Testis (tissue), 2 donors: ENCODE measurements at regions not wholly inside any gene's neighbourhood (a gene's known extent, or its start where the extent isn't known, plus 50 kb on each side); places are given as distances from the start of the nearest gene placed in this dataset.

ENCODE experiments used
- DNase-seq: peaks from one replicate; pipeline ENCODE4 v3.0.0-alpha.2; 2019
- H3K27ac ChIP-seq, 2 donors: fragments of 200-600 bp; sonication (generic); one replicate each; pipeline ENCODE4 v1.5.1; 2019
- H3K27me3 ChIP-seq: fragments of 200-600 bp; sonication (generic); one replicate; pipeline ENCODE4 v1.5.1; 2019
- H3K36me3 ChIP-seq: fragments of 200-600 bp; sonication (generic); one replicate; pipeline ENCODE4 v1.5.1; 2017; ENCODE audit warnings: low read depth; ENCODE audit errors: missing control alignments
- H3K4me1 ChIP-seq: fragments of 200-600 bp; sonication (generic); one replicate; pipeline ENCODE4 v1.5.1; 2019
- H3K4me3 ChIP-seq, 2 donors: fragments of 200-600 bp; sonication (generic); one replicate each; pipeline ENCODE4 v1.5.1; 2017 to 2019
- H3K9me3 ChIP-seq: fragments of 200-600 bp; sonication (generic); one replicate; pipeline ENCODE4 v1.5.1; 2017
- CTCF ChIP-seq, 3 experiments: fragments of 450-650 bp in 2 of 3; fragments of 200-600 bp in 1 of 3; sonication (generic) in 1 of 3; IDR thresholded peaks; one replicate each; pipeline ENCODE4 v1.5.1; 2016 to 2019; ENCODE audit warnings: antibody characterized with exemption in 3 of 3, mild to moderate bottlenecking in 2 of 3, moderate library complexity in 1 of 3
- POLR2A ChIP-seq: fragments of 450-650 bp; IDR thresholded peaks from one replicate; pipeline ENCODE4 v1.6.1; 2017; ENCODE audit warnings: antibody characterized with exemption, mild to moderate bottlenecking, moderate library complexity
- WGBS, 2 donors: methylation state at CpG; one replicate each; pipeline ENCODE4 v1.1.5; 2018; 5-methylcytosine and 5-hydroxymethylcytosine counted together
- intact Hi-C: fragments of 100-400 bp; cut with DNase I; formaldehyde crosslinking; loops from one replicate; pipeline ENCODE4 v1.15.1; 2023; ENCODE audit warnings: low total_unique reads

DNA sequence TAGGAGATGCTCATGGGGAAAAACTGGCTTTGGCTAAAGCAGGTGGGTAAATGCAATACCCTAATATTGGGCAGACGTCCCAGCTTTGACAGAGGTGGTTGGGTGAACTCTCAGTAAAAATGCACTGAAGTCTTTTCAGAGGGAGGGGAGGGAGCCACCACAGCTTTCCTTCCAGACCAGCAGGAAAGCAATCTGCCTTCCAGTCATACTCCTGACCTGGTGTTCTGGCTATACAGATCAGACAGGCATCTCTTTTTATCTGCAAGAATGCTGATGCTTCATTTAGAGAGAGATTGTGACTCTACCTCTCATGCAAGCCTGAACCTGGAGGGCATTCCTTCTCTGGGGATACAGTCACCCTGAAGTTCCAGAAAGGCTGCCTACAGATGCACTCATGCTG, 52.6 kb upstream of the ICA1 start:
- intact Hi-C loops, result no loop called here
- no peaks in the 10 kb centered on the region for H3K36me3 ChIP-seq
- no peaks in the 10 kb centered on the region for H3K9me3 ChIP-seq
- no peak overlapping the region for H3K4me3 ChIP-seq
- 83 to 100% methylated on average over 1 of the region's 1 CpG for WGBS, 2 donors
- H3K27ac ChIP-seq, result no peak overlapping the region
- no peaks in the 10 kb centered on the region for H3K4me1 ChIP-seq
- no peaks in the 10 kb centered on the region for H3K27me3 ChIP-seq
- no peak for TF ChIP-seq CTCF (IDR thresholded peaks at IDR 0.05)
- TF ChIP-seq POLR2A, result no peak
- DNase-seq, result no peak

DNA sequence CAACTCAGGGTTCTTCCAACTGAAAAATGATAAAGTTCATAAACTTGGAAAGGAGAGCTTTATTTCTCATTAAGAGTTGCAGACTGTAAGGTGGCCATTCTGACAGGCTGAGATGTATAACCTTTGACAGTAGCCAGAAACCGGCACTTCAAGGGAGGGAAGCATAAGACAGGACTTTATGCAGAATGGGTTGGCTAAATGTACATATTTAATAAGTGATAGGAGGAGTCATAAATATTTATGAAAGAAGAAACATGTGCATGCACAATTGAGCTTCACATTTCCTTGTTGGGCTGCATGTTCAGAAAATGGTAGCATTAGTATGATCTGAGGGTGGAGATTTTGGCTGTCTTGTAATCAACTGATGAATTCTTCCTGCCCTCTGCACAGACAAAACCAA, 57.1 kb upstream of the ICA1 start:
- intact Hi-C loops, result no loop called here
- Histone ChIP-seq H3K4me1 (no peaks in the 10 kb centered on the region), H3K27ac (no peak overlapping the region), H3K9me3 (no peaks in the 10 kb centered on the region), H3K27me3 (no peaks in the 10 kb centered on the region), H3K4me3 (no peak overlapping the region), H3K36me3 (no peaks in the 10 kb centered on the region)
- DNase-seq, result no peak
- no peak for TF ChIP-seq POLR2A
- no peak for TF ChIP-seq CTCF (IDR thresholded peaks at IDR 0.05)
- 89 to 96% methylated on average over 1 of the region's 1 CpG for WGBS, 2 donors

DNA sequence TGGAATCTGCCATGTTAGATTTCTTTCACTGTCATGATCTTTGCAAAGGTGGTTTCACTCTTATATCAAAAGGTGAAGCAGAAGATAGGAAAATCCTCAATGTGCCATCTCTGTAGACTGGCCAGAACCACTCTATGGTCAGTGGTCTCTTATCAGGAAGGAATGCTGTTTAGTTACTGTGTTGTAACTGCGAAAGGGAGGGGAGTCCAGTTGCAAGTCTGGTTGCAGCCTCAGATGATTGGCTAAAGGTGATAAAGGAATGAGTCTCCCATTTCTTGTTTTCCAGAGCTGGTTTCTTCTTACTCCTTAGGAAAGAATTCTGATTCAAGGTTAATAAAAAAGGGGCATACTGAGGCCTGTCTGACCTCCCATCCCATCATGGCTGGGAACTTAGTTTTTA, 58.2 kb upstream of the ICA1 start:
- TF ChIP-seq CTCF (IDR thresholded peaks at IDR 0.05) (no peak), POLR2A (no peak)
- WGBS, 2 donors, result 78 to 81% methylated on average over 1 of the region's 1 CpG
- intact Hi-C loops, result no loop called here
- no peak overlapping the region for H3K27ac ChIP-seq
- no peaks in the 10 kb centered on the region for H3K36me3 ChIP-seq
- H3K27me3 ChIP-seq, result no peaks in the 10 kb centered on the region
- no peak overlapping the region for H3K4me3 ChIP-seq
- DNase-seq, result no peak
- H3K9me3 ChIP-seq, result no peaks in the 10 kb centered on the region
- no peaks in the 10 kb centered on the region for H3K4me1 ChIP-seq

DNA sequence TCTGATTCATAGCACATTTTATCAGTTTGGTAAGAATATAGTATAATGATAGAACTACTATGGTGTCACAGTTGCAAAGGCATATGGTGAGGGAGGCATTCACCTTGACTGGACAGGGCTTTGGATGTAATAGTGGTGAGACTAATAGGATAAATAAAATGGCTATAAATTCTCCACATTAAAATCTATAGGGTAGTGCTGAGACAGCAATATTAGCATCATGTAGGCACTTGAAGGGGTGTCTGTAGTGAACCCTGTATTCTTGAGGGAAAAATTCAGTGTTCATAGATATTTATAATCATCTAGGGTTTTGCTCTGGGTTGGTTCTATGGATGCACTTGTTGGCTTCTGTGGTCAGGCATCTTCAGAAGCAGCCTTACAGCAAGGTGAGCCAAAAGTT, 59.3 kb upstream of the ICA1 start:
- no peaks in the 10 kb centered on the region for H3K27me3 ChIP-seq
- TF ChIP-seq POLR2A, result no peak
- no peak for TF ChIP-seq CTCF (IDR thresholded peaks at IDR 0.05)
- no peak for DNase-seq
- no peak overlapping the region for H3K4me3 ChIP-seq
- H3K36me3 ChIP-seq, result no peaks in the 10 kb centered on the region
- no peaks in the 10 kb centered on the region for H3K4me1 ChIP-seq
- intact Hi-C loops, result no loop called here
- no peaks in the 10 kb centered on the region for H3K9me3 ChIP-seq
- no peak overlapping the region for H3K27ac ChIP-seq

GRCh38 chr7:8322667-8323066, 60.7 kb upstream of the ICA1 start:
- Histone ChIP-seq H3K36me3 (no peaks in the 10 kb centered on the region), H3K9me3 (no peaks in the 10 kb centered on the region), H3K27me3 (no peaks in the 10 kb centered on the region), H3K4me3 (no peak overlapping the region), H3K4me1 (no peaks in the 10 kb centered on the region), H3K27ac (no peak overlapping the region)
- TF ChIP-seq CTCF (IDR thresholded peaks at IDR 0.05) (no peak), POLR2A (no peak)
- intact Hi-C loops, result no loop called here
- DNase-seq, result no peak
- WGBS, 2 donors, result 67 to 83% methylated on average over 1 of the region's 1 CpG
